ENCODE measurements at regions not wholly inside any gene's neighbourhood (a gene's known extent, or its start where the extent isn't known, plus 50 kb on each side); places are given as distances from the start of the nearest gene placed in this dataset.

DNA sequence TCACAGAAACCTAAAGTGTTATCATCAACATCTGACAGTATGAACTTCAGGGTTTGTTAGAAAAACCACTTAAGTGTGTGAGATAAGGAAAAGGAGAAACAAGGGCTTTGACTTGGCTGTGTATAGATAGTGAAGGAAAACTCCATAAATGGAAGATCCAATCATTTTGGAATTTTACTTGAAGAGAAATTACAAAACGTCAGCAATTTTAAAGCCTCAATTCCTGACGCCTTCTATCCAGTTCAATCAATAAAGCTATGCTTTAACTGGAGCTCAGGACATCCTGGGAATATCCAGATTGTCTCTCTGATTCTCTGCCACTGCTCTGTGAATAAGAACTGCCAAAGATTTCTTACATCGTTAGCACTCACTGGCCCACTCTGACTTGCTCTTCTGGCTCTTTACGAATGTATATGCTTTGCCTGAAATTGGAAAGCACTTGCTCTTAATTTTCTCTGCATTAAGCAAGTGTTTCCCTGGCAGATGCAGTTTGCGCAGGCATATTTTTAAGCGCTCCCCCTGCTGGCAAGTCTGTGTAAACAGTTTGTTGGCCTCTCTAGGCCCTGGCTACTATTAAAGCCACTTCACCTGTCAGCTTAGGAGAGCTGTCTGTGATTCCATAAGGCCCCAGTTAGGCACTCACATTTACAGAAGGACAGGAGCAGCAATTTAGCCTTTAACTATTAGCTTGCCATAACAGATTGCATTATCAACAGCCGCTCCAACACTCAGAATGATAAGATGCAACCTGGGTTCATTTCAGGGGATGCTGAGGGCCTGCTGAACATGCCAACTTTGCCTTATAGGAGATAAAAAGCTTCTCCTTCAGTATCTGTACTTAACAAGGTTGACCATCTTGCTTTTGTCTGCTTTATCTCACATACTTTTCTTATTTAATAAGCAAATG is 251.4 kb upstream of the DDX53 start:
- no peaks in the 10 kb centered on the region for H3K36me3 ChIP-seq (ENCODE audit: control insufficient read depth in 2 of 2, extremely low read depth in 1 of 2, insufficient read depth in 2 of 2, low read length in 2 of 2)
- H3K9me1 ChIP-seq (replicated peaks; ENCODE audit: control insufficient read depth, extremely low read depth, insufficient read depth, low read length), result no peaks in the 10 kb centered on the region
- intact Hi-C loops (cut with micrococcal nuclease) (loop anchor here (1.0 to 5.0 kb wide), 4 partner anchors 556 to 761 kb away; no protein-coding TSS in a partner anchor), dilution Hi-C loops (cut with MboI; ENCODE audit: extremely low pct_ligation_motif_present, low sequenced_read_pairs) (no loop called here)
- no peaks in the 10 kb centered on the region for H3K9me3 ChIP-seq (replicated peaks; ENCODE audit: control insufficient read depth, insufficient read depth, low read length)
- H3K27me3 ChIP-seq (ENCODE audit: control insufficient read depth in 2 of 2, insufficient read depth in 2 of 2, low read length in 2 of 2), result no peaks in the 10 kb centered on the region
- no peak overlapping the region for H2AFZ ChIP-seq (ENCODE audit: low read depth, low read length)
- ChIA-PET CTCF (interaction anchor here (0.6 to 2.9 kb wide), 26 partner anchors 9 to 1304 kb away, joined by 3 to 38 read pairs (median 4); no protein-coding TSS in a partner anchor), POLR2A (no interaction called here)
- no peak overlapping the region for H3K4me2 ChIP-seq (ENCODE audit: insufficient read depth, low read length)
- H3K79me2 ChIP-seq (ENCODE audit: control insufficient read depth, insufficient read depth, low read length), result no peaks in the 10 kb centered on the region
- H3K27ac ChIP-seq (ENCODE audit: insufficient read depth, low read depth, low read length), result no peak overlapping the region
- no peaks in the 10 kb centered on the region for H4K20me1 ChIP-seq (replicated peaks; ENCODE audit: control insufficient read depth, extremely low read depth, insufficient read depth, low read length)
- H3K4me3 ChIP-seq (replicated peaks in 1 of 3; ENCODE audit: insufficient read depth in 1 of 3, low read depth in 1 of 3, low read length in 3 of 3), result no peak overlapping the region
- no peaks in the 10 kb centered on the region for H3K4me1 ChIP-seq (ENCODE audit: control insufficient read depth, extremely low read depth, insufficient read depth, low read length)
- TF ChIP-seq JUN (IDR thresholded peaks at IDR 0.05; ENCODE audit: borderline replicate concordance, insufficient read depth, insufficient read length, low read depth) (no peak), FOS (IDR thresholded peaks at IDR 0.05; ENCODE audit: borderline replicate concordance, insufficient read depth, low read length) (no peak), MYC (IDR thresholded peaks at IDR 0.05; ENCODE audit: low read depth, low read length) (no peak), GATA2 (IDR thresholded peaks at IDR 0.05; ENCODE audit: insufficient read depth, insufficient read length, low read depth, low read length) (no peak), EZH2 (IDR thresholded peaks at IDR 0.05; ENCODE audit: borderline replicate concordance, low read depth, low read length, severe bottlenecking) (no peak), POLR2A (IDR thresholded peaks at IDR 0.05; ENCODE audit: low read depth, low read length) (no peak)
- TF ChIP-seq, protein P1, sequence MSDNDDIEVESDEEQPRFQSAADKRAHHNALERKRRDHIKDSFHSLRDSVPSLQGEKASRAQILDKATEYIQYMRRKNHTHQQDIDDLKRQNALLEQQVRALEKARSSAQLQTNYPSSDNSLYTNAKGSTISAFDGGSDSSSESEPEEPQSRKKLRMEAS (IDR thresholded peaks at IDR 0.05; ENCODE audit: insufficient read depth, insufficient read length), result no peak
- TF ChIP-seq, protein P2, sequence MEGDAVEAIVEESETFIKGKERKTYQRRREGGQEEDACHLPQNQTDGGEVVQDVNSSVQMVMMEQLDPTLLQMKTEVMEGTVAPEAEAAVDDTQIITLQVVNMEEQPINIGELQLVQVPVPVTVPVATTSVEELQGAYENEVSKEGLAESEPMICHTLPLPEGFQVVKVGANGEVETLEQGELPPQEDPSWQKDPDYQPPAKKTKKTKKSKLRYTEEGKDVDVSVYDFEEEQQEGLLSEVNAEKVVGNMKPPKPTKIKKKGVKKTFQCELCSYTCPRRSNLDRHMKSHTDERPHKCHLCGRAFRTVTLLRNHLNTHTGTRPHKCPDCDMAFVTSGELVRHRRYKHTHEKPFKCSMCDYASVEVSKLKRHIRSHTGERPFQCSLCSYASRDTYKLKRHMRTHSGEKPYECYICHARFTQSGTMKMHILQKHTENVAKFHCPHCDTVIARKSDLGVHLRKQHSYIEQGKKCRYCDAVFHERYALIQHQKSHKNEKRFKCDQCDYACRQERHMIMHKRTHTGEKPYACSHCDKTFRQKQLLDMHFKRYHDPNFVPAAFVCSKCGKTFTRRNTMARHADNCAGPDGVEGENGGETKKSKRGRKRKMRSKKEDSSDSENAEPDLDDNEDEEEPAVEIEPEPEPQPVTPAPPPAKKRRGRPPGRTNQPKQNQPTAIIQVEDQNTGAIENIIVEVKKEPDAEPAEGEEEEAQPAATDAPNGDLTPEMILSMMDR (IDR thresholded peaks at IDR 0.05; ENCODE audit: extremely low read depth in 1 of 2, insufficient read depth in 1 of 2, low read depth in 1 of 2, low read length in 2 of 2), result peak; percentile 54 to 62
- FAIRE-seq (peak; percentile 83), DNase-seq (ENCODE audit: low read depth, low spot score) (peak; percentile 46)
- no TSS peak for BruUV-seq (replicated peaks)
- H3K9ac ChIP-seq (replicated peaks; ENCODE audit: extremely low read depth, insufficient read depth, low read length), result no peak overlapping the region
